ENCODE measurements at regions not wholly inside any gene's neighbourhood (a gene's known extent, or its start where the extent isn't known, plus 50 kb on each side); places are given as distances from the start of the nearest gene placed in this dataset.

DNA sequence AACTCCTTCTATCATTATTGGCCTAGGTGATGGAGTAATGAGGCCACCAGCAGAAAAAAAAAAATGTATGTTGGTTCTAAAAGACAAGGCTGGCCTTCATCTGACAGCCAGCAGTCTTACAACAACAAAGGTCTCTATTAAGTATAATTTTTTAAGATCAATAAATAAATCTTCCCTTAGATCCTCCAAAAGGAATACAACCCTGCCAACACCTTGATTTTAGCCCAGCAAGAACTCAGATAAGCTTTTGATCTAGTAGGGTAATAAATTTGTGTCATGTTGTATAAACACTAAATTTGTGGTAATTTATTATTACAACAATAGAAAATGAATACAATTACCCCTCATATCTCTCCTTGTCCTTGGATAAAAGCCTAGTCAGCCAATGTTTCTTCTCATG is 633.2 kb upstream of the FAM174A start:
- intact Hi-C loops (cut with micrococcal nuclease): no loop called here
- Histone ChIP-seq H4K20me1 (ENCODE audit: control insufficient read depth, insufficient read depth, low read length, poor library complexity, severe bottlenecking) (no peaks in the 10 kb centered on the region), H3K9me3 (ENCODE audit: control extremely low read depth in 1 of 3, control insufficient read depth in 2 of 3, insufficient read depth in 1 of 3, low read length in 2 of 3) (no peaks in the 10 kb centered on the region), H3K27ac (ENCODE audit: low read length in 2 of 2) (no peak overlapping the region), H3K4me2 (replicated peaks; ENCODE audit: low read depth, low read length, poor library complexity, severe bottlenecking) (no peak overlapping the region), H3K27me3 (replicated peaks in 1 of 4; ENCODE audit: control extremely low read depth in 1 of 4, control insufficient read depth in 3 of 4, insufficient read depth in 4 of 4, low read length in 3 of 4) (no peaks in the 10 kb centered on the region), H3K36me3 (replicated peaks in 1 of 2; ENCODE audit: control extremely low read depth in 1 of 2, control insufficient read depth in 1 of 2, extremely low read depth in 1 of 2, insufficient read depth in 2 of 2, low read length in 1 of 2) (no peaks in the 10 kb centered on the region), H3K9ac (ENCODE audit: low read length) (no peak overlapping the region), H3K4me3 (ENCODE audit: control extremely low read depth in 1 of 5, extremely low read depth in 1 of 5, insufficient read depth in 1 of 5, low read depth in 2 of 5, low read length in 4 of 5) (no peak overlapping the region), H2AFZ (ENCODE audit: insufficient read depth, low read depth, low read length, poor library complexity, severe bottlenecking) (no peak overlapping the region), H3K79me2 (ENCODE audit: control insufficient read depth, insufficient read depth, low read length) (no peaks in the 10 kb centered on the region), H3K4me1 (ENCODE audit: control insufficient read depth in 2 of 2, insufficient read depth in 2 of 2, low read length in 2 of 2) (no peaks in the 10 kb centered on the region)
- no peaks in the 10 kb centered on the region for H3K27me3 Mint-ChIP-seq
- ChIA-PET POLR2A (no interaction called here), CTCF (no interaction called here)
- H3K4me1 Mint-ChIP-seq: no peaks in the 10 kb centered on the region
- no peak overlapping the region for H3K4me3 Mint-ChIP-seq
- no peak for DNase-seq
- no peak for ATAC-seq (ENCODE audit: low read depth)
- H3K9me3 Mint-ChIP-seq (ENCODE audit: insufficient read depth): no peaks in the 10 kb centered on the region
- no peak overlapping the region for H3K27ac Mint-ChIP-seq
- TF ChIP-seq EZH2 (IDR thresholded peaks at IDR 0.05; ENCODE audit: borderline replicate concordance, insufficient read depth, low read depth, low read length, poor library complexity, severe bottlenecking): no peak
- TF ChIP-seq, protein P1, sequence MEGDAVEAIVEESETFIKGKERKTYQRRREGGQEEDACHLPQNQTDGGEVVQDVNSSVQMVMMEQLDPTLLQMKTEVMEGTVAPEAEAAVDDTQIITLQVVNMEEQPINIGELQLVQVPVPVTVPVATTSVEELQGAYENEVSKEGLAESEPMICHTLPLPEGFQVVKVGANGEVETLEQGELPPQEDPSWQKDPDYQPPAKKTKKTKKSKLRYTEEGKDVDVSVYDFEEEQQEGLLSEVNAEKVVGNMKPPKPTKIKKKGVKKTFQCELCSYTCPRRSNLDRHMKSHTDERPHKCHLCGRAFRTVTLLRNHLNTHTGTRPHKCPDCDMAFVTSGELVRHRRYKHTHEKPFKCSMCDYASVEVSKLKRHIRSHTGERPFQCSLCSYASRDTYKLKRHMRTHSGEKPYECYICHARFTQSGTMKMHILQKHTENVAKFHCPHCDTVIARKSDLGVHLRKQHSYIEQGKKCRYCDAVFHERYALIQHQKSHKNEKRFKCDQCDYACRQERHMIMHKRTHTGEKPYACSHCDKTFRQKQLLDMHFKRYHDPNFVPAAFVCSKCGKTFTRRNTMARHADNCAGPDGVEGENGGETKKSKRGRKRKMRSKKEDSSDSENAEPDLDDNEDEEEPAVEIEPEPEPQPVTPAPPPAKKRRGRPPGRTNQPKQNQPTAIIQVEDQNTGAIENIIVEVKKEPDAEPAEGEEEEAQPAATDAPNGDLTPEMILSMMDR (IDR thresholded peaks at IDR 0.05): no peak

DNA sequence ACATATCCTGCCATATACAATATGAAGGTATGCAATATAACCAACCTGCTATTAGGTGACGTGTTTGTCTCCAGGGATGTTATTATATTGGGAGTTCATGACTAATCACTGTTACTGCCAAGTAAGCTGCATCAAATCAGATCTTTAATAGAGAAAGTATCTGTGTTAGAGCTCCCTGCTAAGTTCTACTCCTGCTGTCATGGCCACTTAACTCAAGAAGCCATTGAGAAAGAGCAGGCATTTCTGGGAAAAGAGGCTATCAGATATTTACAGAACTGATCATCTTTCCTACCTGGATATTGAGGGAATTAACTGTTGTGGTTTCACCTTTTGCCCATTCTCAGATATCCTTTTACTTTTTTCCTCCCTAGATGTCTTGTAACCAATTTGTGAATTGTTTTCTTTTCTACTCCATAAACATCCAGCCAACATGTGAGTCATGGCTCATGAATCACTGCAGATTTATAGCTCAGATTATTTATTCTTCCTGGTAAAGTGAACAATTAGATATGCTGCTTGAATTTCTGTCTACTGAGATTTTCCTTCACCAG is 634.8 kb upstream of the FAM174A start:
- Mint-ChIP-seq H3K27me3 (no peaks in the 10 kb centered on the region), H3K4me1 (no peaks in the 10 kb centered on the region), H3K4me3 (no peak overlapping the region), H3K27ac (no peak overlapping the region), H3K9me3 (ENCODE audit: insufficient read depth) (no peaks in the 10 kb centered on the region)
- Histone ChIP-seq H4K20me1 (ENCODE audit: control insufficient read depth, insufficient read depth, low read length, poor library complexity, severe bottlenecking) (no peaks in the 10 kb centered on the region), H3K27me3 (replicated peaks in 1 of 4; ENCODE audit: control extremely low read depth in 1 of 4, control insufficient read depth in 3 of 4, insufficient read depth in 4 of 4, low read length in 3 of 4) (no peaks in the 10 kb centered on the region), H3K4me2 (replicated peaks; ENCODE audit: low read depth, low read length, poor library complexity, severe bottlenecking) (no peak overlapping the region), H3K79me2 (ENCODE audit: control insufficient read depth, insufficient read depth, low read length) (no peaks in the 10 kb centered on the region), H3K36me3 (replicated peaks in 1 of 2; ENCODE audit: control extremely low read depth in 1 of 2, control insufficient read depth in 1 of 2, extremely low read depth in 1 of 2, insufficient read depth in 2 of 2, low read length in 1 of 2) (no peaks in the 10 kb centered on the region), H3K27ac (ENCODE audit: low read length in 2 of 2) (no peak overlapping the region), H3K9ac (ENCODE audit: low read length) (no peak overlapping the region), H3K4me3 (ENCODE audit: control extremely low read depth in 1 of 5, extremely low read depth in 1 of 5, insufficient read depth in 1 of 5, low read depth in 2 of 5, low read length in 4 of 5) (no peak overlapping the region), H2AFZ (ENCODE audit: insufficient read depth, low read depth, low read length, poor library complexity, severe bottlenecking) (no peak overlapping the region), H3K4me1 (ENCODE audit: control insufficient read depth in 2 of 2, insufficient read depth in 2 of 2, low read length in 2 of 2) (no peaks in the 10 kb centered on the region), H3K9me3 (ENCODE audit: control extremely low read depth in 1 of 3, control insufficient read depth in 2 of 3, insufficient read depth in 1 of 3, low read length in 2 of 3) (no peaks in the 10 kb centered on the region)
- ChIA-PET CTCF (no interaction called here), POLR2A (no interaction called here)
- TF ChIP-seq, protein P1 (IDR thresholded peaks at IDR 0.05): no peak
- TF ChIP-seq EZH2 (IDR thresholded peaks at IDR 0.05; ENCODE audit: borderline replicate concordance, insufficient read depth, low read depth, low read length, poor library complexity, severe bottlenecking): no peak
- DNase-seq: no peak
- intact Hi-C loops (cut with micrococcal nuclease): no loop called here
- ATAC-seq (ENCODE audit: low read depth): no peak
- no CpG with 5 or more reads among the region's 1 CpG for WGBS (ENCODE audit: insufficient coverage)

Data from B cell (primary cell).